Fibroblast of pulmonary artery (primary cell): ENCODE measurements at regions not wholly inside any gene's neighbourhood (a gene's known extent, or its start where the extent isn't known, plus 50 kb on each side); places are given as distances from the start of the nearest gene placed in this dataset.

Experiments
- DNase-seq: peaks from one replicate; pipeline ENCODE4 v3.0.0-alpha.2; 2010; ENCODE audit warnings: low read depth
- H3K4me3 ChIP-seq: replicated peaks from 2 replicates; pipeline ENCODE4 v1.5.1; 2011; ENCODE audit warnings: low read depth, mild to moderate bottlenecking, control low read depth, low read length, moderate library complexity
- TF ChIP-seq, protein P1 (sequence below): IDR thresholded peaks from 2 replicates; pipeline ENCODE4 v1.5.1; 2011; ENCODE audit warnings: mild to moderate bottlenecking, control low read depth, low read length, inconsistent platforms; ENCODE audit errors: missing control alignments

DNA sequence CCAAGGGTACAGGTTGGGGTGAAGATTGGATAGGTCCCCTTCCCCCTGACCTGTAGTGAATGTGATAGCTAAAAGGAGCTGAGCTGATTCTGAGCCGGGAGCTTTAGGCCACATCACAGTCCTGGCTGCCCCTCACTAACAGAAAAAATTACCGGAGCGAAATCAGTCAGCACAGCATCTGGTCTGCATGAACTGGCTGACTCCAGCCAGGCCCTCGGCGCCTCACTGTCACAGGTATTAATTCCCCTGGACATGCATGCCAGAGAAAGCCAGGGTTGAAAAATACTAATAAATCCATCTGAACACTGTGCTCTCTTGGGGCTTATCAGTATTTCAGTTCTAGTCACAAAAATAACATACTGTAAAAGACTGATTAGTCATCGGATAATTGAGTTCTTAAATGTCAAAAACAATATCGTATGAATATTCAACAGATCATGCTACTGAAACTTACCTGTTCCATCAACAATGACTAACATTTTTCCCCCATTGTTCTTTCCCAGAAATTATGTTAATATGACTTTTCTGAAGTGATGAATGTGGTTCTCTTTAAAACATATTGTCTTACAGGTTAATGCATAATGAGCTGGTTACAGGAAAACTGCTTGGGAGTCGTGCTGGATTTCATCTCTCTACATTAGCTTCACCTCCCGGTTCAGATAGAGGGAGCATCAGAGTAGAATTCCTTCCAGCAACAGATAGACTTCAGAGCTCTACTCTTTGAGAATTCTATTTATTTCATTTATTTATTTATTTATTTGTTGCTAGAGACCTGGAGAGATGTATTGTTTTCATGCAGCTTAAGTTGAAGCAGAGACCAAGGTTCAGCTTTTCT is 387.7 kb downstream of the NXPE2 start:
- TF ChIP-seq, protein P1, sequence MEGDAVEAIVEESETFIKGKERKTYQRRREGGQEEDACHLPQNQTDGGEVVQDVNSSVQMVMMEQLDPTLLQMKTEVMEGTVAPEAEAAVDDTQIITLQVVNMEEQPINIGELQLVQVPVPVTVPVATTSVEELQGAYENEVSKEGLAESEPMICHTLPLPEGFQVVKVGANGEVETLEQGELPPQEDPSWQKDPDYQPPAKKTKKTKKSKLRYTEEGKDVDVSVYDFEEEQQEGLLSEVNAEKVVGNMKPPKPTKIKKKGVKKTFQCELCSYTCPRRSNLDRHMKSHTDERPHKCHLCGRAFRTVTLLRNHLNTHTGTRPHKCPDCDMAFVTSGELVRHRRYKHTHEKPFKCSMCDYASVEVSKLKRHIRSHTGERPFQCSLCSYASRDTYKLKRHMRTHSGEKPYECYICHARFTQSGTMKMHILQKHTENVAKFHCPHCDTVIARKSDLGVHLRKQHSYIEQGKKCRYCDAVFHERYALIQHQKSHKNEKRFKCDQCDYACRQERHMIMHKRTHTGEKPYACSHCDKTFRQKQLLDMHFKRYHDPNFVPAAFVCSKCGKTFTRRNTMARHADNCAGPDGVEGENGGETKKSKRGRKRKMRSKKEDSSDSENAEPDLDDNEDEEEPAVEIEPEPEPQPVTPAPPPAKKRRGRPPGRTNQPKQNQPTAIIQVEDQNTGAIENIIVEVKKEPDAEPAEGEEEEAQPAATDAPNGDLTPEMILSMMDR: no peak
- no peak for DNase-seq
- H3K4me3 ChIP-seq: no peak overlapping the region

DNA sequence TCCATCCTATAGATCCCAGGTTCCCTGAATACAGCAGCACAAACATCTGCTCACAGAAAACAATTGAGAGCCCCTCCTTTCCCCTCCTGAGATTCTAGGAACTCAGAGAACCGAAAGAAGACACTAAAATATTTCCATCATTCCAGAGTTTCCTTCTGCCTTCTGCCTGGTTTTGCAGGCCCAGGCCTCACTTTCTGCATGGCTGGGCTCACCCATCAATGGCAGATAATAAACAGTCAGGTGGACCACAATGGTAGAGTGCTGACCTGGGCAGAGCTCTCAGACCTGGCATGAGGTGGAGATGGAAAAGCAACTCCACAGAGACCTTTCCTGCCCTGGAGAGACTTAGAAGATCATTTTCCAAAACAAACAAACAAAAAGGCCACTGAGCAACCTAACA is 389.1 kb downstream of the NXPE2 start:
- TF ChIP-seq, protein P1: no peak
- H3K4me3 ChIP-seq: no peak overlapping the region
- DNase-seq: no peak

DNA sequence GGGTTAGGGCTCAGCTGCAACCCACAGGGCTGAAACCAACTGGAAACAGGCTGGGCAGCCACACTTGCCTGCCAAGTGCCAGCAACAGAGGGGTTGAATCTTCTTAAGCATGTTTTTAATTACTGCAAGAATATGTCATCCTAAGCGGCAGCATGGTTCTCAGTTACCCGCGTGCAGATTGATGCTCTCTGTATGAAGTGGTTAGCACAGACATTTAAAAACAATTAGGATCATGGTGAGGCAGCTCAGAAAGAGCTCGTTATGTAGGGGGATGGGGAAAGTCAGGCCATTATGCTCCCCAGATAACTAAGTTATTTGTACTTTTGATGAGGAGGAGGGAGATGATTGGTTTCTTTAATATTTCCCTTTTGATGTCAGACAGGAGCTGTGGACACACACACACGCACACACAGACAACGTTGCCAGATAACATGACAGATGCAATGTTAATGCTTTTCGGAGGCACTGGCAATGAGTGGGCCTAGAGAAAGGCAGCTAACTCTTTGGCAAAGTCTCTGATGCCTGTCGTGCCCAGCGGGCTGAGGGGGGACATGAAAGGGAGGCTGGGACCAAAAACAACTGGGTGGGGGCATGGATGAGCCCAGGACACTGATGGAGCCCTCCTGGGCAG is 389.7 kb downstream of the NXPE2 start:
- no peak for DNase-seq
- TF ChIP-seq, protein P1: no peak
- no peak overlapping the region for H3K4me3 ChIP-seq

DNA sequence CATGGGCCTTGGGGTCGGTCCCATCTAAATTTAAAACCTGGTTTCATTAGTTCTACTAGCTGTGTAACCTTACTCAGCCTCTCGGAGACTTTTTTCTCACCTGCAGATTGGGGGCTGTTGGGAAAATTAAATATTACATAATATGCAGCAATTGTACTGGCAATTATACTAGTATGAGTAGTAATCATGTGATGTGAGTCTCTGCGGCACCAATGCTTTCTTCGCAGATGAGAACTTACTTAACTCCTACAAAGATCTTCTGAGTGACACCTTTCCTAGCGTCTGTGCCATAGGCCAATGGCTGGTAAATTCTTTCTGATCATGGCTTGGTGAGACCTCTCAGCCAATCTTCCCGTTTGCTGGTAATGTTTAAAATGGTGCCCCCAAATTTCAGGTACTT is 391.3 kb downstream of the NXPE2 start:
- no peak overlapping the region for H3K4me3 ChIP-seq
- DNase-seq: no peak
- TF ChIP-seq, protein P1: no peak

DNA sequence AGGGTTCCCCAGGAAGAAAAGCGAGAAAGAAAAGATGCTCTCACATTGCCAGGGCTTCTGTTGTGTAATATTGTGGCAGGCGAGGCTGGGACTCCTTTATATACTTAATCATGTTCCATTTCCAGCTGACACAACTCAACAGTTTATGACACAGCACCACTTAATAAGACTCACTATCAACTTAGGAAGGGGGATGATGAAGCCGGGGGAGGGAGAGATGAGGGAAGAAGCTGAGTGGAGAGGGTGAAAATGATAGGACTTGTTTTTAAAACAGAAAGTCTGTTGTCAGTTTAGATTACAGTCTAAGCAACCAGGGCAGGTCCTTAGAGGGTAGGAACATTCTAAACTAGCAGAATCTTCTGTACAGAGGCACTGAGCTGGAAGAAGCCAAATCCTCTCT is 397.0 kb downstream of the NXPE2 start:
- TF ChIP-seq, protein P1: no peak
- no peak for DNase-seq
- no peak overlapping the region for H3K4me3 ChIP-seq

DNA sequence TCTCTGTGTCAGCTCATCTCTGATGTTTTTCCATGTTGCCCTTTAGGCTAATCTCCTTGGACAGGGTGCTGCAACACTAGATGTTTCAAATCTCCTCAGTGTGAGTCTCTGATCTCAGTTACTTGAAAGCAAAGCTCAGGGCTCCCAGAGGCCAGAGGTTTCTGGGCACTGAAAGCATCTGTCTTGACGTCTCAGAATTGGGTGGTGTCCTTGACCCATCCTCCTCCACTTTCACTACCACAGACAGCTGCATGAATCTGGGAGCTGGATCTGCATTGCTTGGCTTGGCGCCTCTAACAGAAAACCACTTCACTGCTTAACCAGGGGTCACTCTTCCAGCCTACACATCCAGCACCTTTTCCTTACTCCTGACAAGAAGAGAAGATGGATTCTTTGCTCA is 399.4 kb downstream of the NXPE2 start:
- no peak for DNase-seq
- no peak overlapping the region for H3K4me3 ChIP-seq
- TF ChIP-seq, protein P1: no peak
